ENCODE measurements at regions not wholly inside any gene's neighbourhood (a gene's known extent, or its start where the extent isn't known, plus 50 kb on each side); places are given as distances from the start of the nearest gene placed in this dataset.

- H3K18ac ChIP-seq (ENCODE audit: insufficient read length, low read depth, low read length): no peak overlapping the region
- no peaks in the 10 kb centered on the region for H4K20me1 ChIP-seq (ENCODE audit: control insufficient read depth, insufficient read depth, insufficient read length)
- no peak overlapping the region for H3K4ac ChIP-seq (ENCODE audit: low read depth, low read length)
- no peak overlapping the region for H2BK12ac ChIP-seq (ENCODE audit: insufficient read length, low read depth, low read length)
- H3K9me3 Mint-ChIP-seq: no peaks in the 10 kb centered on the region
- H3K23me2 ChIP-seq (ENCODE audit: insufficient read length, low read depth, low read length, poor library complexity, severe bottlenecking): no peaks in the 10 kb centered on the region
- no peak for DNase-seq
- peaks cover 5% of the 10 kb centered on the region; the same call in 1 of the 2 replicates for H3K4me1 ChIP-seq (ENCODE audit: insufficient read depth, low read length)
- H3K9me3 ChIP-seq (ENCODE audit: control insufficient read depth, low read depth, low read length): no peaks in the 10 kb centered on the region
- H3K4me1 Mint-ChIP-seq: peaks cover 76% of the 10 kb centered on the region in 2 experiments
- H3K27ac Mint-ChIP-seq: peak overlapping the region in 2 of 3 experiments; percentile 69 to 91; a peak in 5 of 7 replicates
- TF ChIP-seq CTCF (conservative IDR thresholded peaks at IDR 0.05): no peak
- no peak overlapping the region for H4K91ac ChIP-seq (ENCODE audit: insufficient read length, low read depth, low read length)
- no peak overlapping the region for H2AFZ ChIP-seq (ENCODE audit: low read length)
- H3K27me3 Mint-ChIP-seq (ENCODE audit: low read depth): no peaks in the 10 kb centered on the region
- H2AK5ac ChIP-seq (ENCODE audit: insufficient read length, low read length): no peak overlapping the region
- no peak overlapping the region for H4K5ac ChIP-seq (ENCODE audit: insufficient read length, low read depth, low read length)
- no peak overlapping the region for H3K9ac ChIP-seq (ENCODE audit: extremely low read depth, insufficient read length, low read length)
- no peak overlapping the region for H3K23ac ChIP-seq (ENCODE audit: insufficient read length, low read depth, low read length)
- H3K79me1 ChIP-seq (ENCODE audit: insufficient read depth, low read depth, low read length, poor library complexity, severe bottlenecking): no peaks in the 10 kb centered on the region
- no peak overlapping the region for H3K27ac ChIP-seq (ENCODE audit: insufficient read length, low read depth, low read length)
- H2BK5ac ChIP-seq (ENCODE audit: insufficient read length, low read length): no peak overlapping the region
- H2BK15ac ChIP-seq (ENCODE audit: low read depth, low read length): no peak overlapping the region
- H2BK120ac ChIP-seq (ENCODE audit: low read depth, low read length, poor library complexity, severe bottlenecking): no peak overlapping the region
- H3K4me3 Mint-ChIP-seq: peak overlapping the region; percentile 28 to 41; a peak in 4 of 5 replicates
- H3K79me2 ChIP-seq (ENCODE audit: insufficient read depth, low read length): no peaks in the 10 kb centered on the region
- no peak overlapping the region for H3K56ac ChIP-seq (ENCODE audit: insufficient read length, low read depth, low read length)
- no peak overlapping the region for H3T11ph ChIP-seq (ENCODE audit: low read length)
- no peak overlapping the region for H4K8ac ChIP-seq (replicated peaks; ENCODE audit: insufficient read length, low read depth, low read length)
- peak overlapping the region; percentile 55 for H3K4me2 ChIP-seq (ENCODE audit: insufficient read depth, insufficient read length, low read length)
- H2BK20ac ChIP-seq (ENCODE audit: low read depth, low read length, poor library complexity, severe bottlenecking): peak overlapping the region; percentile 45
- no CpG with 5 or more reads among the region's 10 CpGs for WGBS (ENCODE audit: extremely low coverage, insufficient read length, low lambda C conversion rate)
- no peak overlapping the region for H3K14ac ChIP-seq (ENCODE audit: insufficient read depth, low read length)
- H3K27me3 ChIP-seq (ENCODE audit: insufficient read depth, low read length): no peaks in the 10 kb centered on the region
- no peaks in the 10 kb centered on the region for H3K36me3 Mint-ChIP-seq (ENCODE audit: insufficient read depth in 1 of 3, low read depth in 3 of 3)
These were observed 256.4 kb downstream of the MEIS1 start for GRCh38 chr2:66691031-66691965.

Data from H9 (cell line).